C1 segment of cervical spinal cord (tissue), 14 donors: ENCODE measurements at regions not wholly inside any gene's neighbourhood (a gene's known extent, or its start where the extent isn't known, plus 50 kb on each side); places are given as distances from the start of the nearest gene placed in this dataset.
"Not testable (repeated sequence)": the region's sequence is repeated elsewhere in the genome, so short reads cannot be mapped to it uniquely, and the experiment has no call there.

Experiments
- DNase-seq, 14 donors: peaks; one replicate each; lab custom pipeline; 2025; lab: John Stamatoyannopoulos, UW

- DNase-seq: not testable (repeated sequence)
Observed at GRCh38 chr6:30807566-30807965, 63.2 kb upstream of the IER3 start.

- no peak for DNase-seq
Observed at GRCh38 chr6:30806581-30807183, 62.3 kb upstream of the IER3 start.

GRCh38 chr6:30804333-30804732 lies 60.0 kb upstream of the IER3 start:
- no peak for DNase-seq

- DNase-seq: no peak
Observed at GRCh38 chr6:30802731-30803130, 58.4 kb upstream of the IER3 start.

GRCh38 chr6:30801950-30802349 lies 57.6 kb upstream of the IER3 start:
- no peak for DNase-seq

- no peak for DNase-seq
Observed at GRCh38 chr6:30800871-30801270, 56.5 kb upstream of the IER3 start.

- DNase-seq: no peak
Observed at GRCh38 chr6:30799210-30799609, 54.9 kb upstream of the IER3 start.

GRCh38 chr6:30798494-30798893 lies 54.1 kb upstream of the IER3 start:
- no peak for DNase-seq

- no peak for DNase-seq
Observed at GRCh38 chr6:30795549-30796293, 51.4 kb upstream of the IER3 start.
